Activated naive CD4-positive, alpha-beta T cell treated with anti-CD3 and anti-CD28 coated beads, Interleukin-2, amount 50 U/mL, for 24 hours (primary cell): ENCODE measurements at regions not wholly inside any gene's neighbourhood (a gene's known extent, or its start where the extent isn't known, plus 50 kb on each side); places are given as distances from the start of the nearest gene placed in this dataset.

Experiments used
- H3K27ac Mint-ChIP-seq: one replicate; pipeline ENCODE4 v1.8.0; 2021; ENCODE audit warnings: mild to moderate bottlenecking, mixed read lengths
- H3K27me3 Mint-ChIP-seq: one replicate; pipeline ENCODE4 v1.8.0; 2021; ENCODE audit warnings: mixed read lengths
- H3K36me3 Mint-ChIP-seq: one replicate; pipeline ENCODE4 v1.8.0; 2021; ENCODE audit warnings: mixed read lengths
- H3K4me1 Mint-ChIP-seq: one replicate; pipeline ENCODE4 v1.8.0; 2021; ENCODE audit warnings: mixed read lengths
- H3K4me3 Mint-ChIP-seq: one replicate; pipeline ENCODE4 v1.8.0; 2021; ENCODE audit warnings: mild to moderate bottlenecking, mixed read lengths
- H3K9me3 Mint-ChIP-seq: one replicate; pipeline ENCODE4 v1.8.0; 2021; ENCODE audit warnings: mixed read lengths

DNA sequence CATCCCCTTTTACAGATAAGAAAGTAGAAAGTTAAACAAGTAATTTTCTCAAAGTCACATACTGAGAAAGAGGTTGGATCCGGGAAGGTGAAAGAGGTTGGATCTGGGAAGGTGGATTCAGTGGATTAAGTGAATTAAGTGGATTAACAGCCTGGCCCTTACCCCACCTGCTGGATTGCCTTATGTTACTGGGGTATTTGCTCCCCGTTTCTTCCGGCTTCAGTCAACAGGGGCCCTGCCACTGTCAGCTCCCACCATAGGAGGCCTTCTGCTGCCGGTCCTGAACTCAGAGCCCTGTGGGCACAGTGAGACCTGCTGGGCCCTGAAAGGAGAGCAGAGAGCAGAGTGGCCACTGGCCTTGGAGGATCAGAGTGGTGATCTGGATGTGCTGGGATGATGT, 113.2 kb downstream of the VAPA start:
- H3K4me1 Mint-ChIP-seq: no peaks in the 10 kb centered on the region
- H3K27me3 Mint-ChIP-seq: peaks cover 5% of the 10 kb centered on the region
- no peaks in the 10 kb centered on the region for H3K36me3 Mint-ChIP-seq
- H3K4me3 Mint-ChIP-seq: no peak overlapping the region
- H3K27ac Mint-ChIP-seq: no peak overlapping the region
- H3K9me3 Mint-ChIP-seq: no peaks in the 10 kb centered on the region

DNA sequence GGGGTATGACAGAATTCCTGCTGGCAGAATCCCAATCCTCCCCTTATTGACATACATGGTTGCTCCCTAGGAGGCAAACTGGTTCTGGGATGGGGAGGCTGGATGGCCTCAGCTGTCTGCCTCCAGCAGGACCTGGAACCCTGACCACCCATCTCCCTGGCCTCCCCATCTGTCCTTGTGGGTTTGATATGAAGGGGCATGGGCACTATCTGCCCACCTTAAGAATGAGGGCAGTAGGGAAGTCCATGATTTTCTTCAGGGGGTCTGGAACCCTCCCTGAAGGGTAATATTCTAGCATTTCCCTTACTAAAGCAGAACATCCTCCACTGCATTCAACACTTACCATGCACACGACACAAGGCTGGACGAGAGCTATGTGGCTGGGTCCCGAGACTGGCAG, 113.6 kb downstream of the VAPA start:
- H3K4me3 Mint-ChIP-seq: no peak overlapping the region
- no peaks in the 10 kb centered on the region for H3K36me3 Mint-ChIP-seq
- H3K9me3 Mint-ChIP-seq: no peaks in the 10 kb centered on the region
- H3K27me3 Mint-ChIP-seq: peaks cover 5% of the 10 kb centered on the region
- H3K4me1 Mint-ChIP-seq: no peaks in the 10 kb centered on the region
- no peak overlapping the region for H3K27ac Mint-ChIP-seq

DNA sequence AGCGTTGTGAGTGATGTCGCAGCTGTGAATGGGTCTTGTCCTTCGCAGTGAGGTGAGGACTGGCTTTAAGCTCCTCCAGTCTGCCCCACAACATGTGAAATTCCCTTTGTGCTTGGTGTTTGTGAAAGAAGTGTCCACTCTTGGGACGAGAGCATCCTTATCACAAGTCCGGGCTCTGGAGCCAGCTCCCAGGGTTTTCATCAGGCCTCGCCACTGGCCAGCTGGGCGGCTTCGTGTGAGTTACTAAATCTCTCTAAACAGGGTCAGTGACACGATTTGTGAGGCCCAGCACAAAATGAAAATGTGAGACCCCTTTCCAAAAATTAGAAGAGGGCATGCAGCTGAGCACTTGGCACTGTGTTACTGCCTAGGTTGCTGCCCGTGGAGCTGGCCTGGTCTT, 115.9 kb downstream of the VAPA start:
- Mint-ChIP-seq H3K27ac (no peak overlapping the region), H3K4me1 (peaks cover 4% of the 10 kb centered on the region), H3K27me3 (peaks cover 13% of the 10 kb centered on the region), H3K9me3 (no peaks in the 10 kb centered on the region), H3K36me3 (no peaks in the 10 kb centered on the region), H3K4me3 (no peak overlapping the region)

DNA sequence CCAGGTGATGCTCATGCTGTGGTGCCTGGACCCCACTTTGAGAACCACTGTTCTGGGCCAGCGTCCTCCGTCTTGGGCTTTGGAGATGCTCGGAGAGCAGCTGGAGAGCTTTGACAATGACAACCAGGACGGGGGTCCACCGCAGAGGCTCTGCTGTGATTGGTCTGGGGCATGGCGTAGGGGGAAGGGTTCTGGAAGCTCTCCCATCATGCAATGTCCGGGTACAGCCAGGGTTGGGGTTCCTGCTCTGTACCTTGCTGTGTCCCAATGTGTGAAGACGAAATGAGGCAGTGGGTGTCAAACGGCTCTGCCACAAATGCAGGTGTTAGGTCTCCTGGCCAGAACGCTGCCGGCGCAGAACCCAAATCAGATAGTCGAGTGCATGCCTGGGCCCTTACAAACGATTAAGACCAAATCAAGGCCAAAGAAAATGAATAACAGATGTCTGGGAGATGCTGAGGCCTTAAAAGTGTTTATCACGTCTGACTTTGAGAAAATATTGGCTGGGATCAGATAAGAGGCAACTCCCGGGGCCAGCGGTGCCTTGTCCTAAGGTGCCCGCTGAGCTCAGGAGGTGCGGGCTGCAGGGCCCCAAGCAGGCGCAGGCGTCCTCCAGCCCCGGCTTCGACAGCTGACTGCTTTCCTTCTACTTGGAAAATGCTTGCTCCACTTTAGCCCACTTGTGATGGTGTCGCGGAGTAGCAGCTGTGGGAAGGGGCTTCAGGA, 117.2 kb downstream of the VAPA start:
- Mint-ChIP-seq H3K4me1 (peaks cover 4% of the 10 kb centered on the region), H3K27ac (no peak overlapping the region), H3K4me3 (no peak overlapping the region), H3K9me3 (no peaks in the 10 kb centered on the region), H3K36me3 (no peaks in the 10 kb centered on the region), H3K27me3 (peaks cover 18% of the 10 kb centered on the region)

GRCh38 chr18:10032331-10033015, 118.7 kb downstream of the VAPA start:
- peaks cover 18% of the 10 kb centered on the region for H3K27me3 Mint-ChIP-seq
- H3K9me3 Mint-ChIP-seq: no peaks in the 10 kb centered on the region
- peaks cover 4% of the 10 kb centered on the region for H3K4me1 Mint-ChIP-seq
- peak overlapping the region; percentile 36 for H3K4me3 Mint-ChIP-seq
- H3K36me3 Mint-ChIP-seq: no peaks in the 10 kb centered on the region
- no peak overlapping the region for H3K27ac Mint-ChIP-seq

DNA sequence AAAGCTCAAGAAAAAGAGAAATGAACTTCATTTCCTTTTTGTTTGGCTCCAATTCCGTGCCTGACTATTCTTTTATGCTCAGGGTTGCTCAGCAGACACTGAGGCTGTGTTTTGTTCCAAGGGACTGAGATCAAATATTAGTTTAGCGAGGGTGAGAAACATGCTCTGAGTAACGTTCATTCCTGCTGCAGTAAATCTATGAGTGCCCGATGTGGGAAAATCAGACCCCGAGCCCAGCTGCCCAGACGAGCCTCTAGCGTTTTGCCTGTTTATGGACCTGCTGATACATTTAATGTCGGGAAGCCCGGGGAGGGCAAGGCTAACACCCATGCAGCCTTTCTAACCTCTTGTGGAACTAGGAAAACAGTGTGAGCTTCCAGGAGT, 119.2 kb downstream of the VAPA start:
- Mint-ChIP-seq H3K27me3 (peaks cover 18% of the 10 kb centered on the region), H3K9me3 (no peaks in the 10 kb centered on the region), H3K4me1 (peaks cover 4% of the 10 kb centered on the region), H3K27ac (no peak overlapping the region), H3K36me3 (no peaks in the 10 kb centered on the region), H3K4me3 (peak overlapping the region; percentile 36)

DNA sequence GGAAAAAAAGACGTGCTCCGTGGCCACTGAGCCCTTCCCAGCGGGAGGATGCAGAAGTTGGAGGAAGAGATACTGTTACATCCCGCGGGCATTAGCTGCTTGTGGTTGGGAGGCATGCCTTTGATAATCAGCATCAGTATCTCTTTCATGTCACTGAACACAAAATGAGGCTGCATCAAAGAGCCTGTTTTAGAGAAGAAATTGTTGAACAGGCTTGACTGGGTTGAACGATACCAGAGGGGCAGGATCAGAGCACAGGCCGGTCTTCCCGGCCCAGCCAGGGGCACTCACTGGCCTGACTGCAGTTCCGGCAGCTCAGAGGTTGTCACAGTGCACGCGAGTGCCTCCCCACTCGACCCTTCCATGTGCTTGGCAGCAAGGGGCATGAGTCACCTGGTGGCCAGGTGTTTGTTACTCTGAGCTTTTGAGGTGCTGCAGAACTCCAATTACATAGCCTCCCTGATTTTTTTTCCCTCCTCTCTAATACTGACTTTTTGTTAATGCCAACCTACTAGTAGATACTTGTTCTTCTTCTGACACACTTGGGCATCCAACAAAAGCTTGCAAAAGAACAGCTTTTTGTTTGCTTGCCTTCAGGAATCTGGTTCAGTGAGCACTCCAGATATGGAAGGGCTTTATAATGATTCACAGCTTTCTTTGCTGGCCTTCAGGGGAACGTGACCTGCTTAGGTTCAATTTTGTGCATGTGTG, 121.6 kb downstream of the VAPA start:
- H3K27me3 Mint-ChIP-seq: peaks cover 16% of the 10 kb centered on the region
- no peak overlapping the region for H3K27ac Mint-ChIP-seq
- no peaks in the 10 kb centered on the region for H3K9me3 Mint-ChIP-seq
- no peak overlapping the region for H3K4me3 Mint-ChIP-seq
- peaks cover 4% of the 10 kb centered on the region for H3K4me1 Mint-ChIP-seq
- H3K36me3 Mint-ChIP-seq: no peaks in the 10 kb centered on the region

- peaks cover 4% of the 10 kb centered on the region for H3K4me1 Mint-ChIP-seq
- H3K9me3 Mint-ChIP-seq: peaks cover 4% of the 10 kb centered on the region
- H3K4me3 Mint-ChIP-seq: no peak overlapping the region
- no peak overlapping the region for H3K27ac Mint-ChIP-seq
- H3K36me3 Mint-ChIP-seq: no peaks in the 10 kb centered on the region
- peaks cover 13% of the 10 kb centered on the region for H3K27me3 Mint-ChIP-seq
Measured at GRCh38 chr18:10036479-10036878, 122.7 kb downstream of the VAPA start.

GRCh38 chr18:10037181-10037580, 123.4 kb downstream of the VAPA start:
- Mint-ChIP-seq H3K9me3 (peaks cover 4% of the 10 kb centered on the region), H3K36me3 (peaks cover 3% of the 10 kb centered on the region), H3K4me1 (peaks cover 4% of the 10 kb centered on the region), H3K27ac (no peak overlapping the region), H3K27me3 (peaks cover 13% of the 10 kb centered on the region), H3K4me3 (no peak overlapping the region)

DNA sequence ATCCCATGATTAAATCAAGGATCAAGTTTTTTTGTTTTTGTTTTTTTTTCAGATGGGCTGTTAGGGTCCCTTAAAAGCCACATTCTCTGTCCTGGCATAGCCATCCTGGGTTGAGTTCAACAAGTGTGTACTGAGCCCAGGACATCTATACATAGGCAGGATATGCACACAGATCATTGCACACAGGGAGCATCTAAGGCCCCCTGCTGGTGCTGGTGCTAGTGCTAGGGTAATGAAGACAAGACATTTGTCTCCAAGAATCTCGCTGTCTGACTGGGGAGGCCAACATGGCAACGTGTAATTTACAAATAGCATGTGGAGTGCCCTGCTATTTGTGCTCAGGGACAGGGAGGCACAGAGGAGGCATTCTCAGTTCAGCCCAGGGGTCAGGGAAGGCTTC, 124.5 kb downstream of the VAPA start:
- H3K9me3 Mint-ChIP-seq: peaks cover 4% of the 10 kb centered on the region
- no peaks in the 10 kb centered on the region for H3K4me1 Mint-ChIP-seq
- no peak overlapping the region for H3K4me3 Mint-ChIP-seq
- no peak overlapping the region for H3K27ac Mint-ChIP-seq
- H3K27me3 Mint-ChIP-seq: peaks cover 9% of the 10 kb centered on the region
- H3K36me3 Mint-ChIP-seq: peaks cover 3% of the 10 kb centered on the region

DNA sequence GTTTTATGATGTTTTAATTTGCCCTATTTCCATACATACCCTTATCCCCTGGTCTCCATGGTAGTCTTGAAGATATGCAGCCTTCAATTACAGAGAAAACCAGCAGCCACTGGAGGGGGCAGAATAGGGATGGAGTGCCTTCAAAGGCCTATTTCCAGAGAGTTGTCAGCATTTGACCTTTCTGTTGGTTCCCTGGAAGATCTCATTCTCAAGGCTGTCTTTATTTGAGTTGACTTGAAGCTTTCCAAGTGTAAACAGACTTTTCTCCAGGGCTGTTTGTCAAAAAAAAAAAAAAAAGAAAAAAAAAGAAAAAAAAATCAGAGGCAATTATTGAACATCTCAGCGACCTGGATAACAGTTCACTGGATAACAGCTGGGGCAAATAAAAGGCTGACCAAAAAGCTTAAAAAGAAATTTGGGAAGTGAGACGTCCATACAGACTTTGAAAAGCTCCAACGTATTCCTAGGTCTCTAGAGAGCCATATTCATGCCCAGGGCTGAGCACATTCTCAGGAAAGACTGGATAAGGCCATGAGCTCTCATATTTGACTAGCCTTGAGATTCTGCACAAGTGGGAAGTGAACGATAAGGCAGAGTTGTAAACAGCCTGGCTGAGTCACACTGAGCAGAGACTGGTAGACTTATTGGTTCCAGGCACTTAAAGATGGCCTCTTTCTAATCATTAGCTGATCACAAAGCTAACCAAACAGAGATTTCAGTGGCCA, 126.6 kb downstream of the VAPA start:
- Mint-ChIP-seq H3K9me3 (peaks cover 9% of the 10 kb centered on the region), H3K4me3 (no peak overlapping the region), H3K36me3 (peaks cover 3% of the 10 kb centered on the region), H3K27me3 (peaks cover 2% of the 10 kb centered on the region), H3K27ac (no peak overlapping the region), H3K4me1 (no peaks in the 10 kb centered on the region)

DNA sequence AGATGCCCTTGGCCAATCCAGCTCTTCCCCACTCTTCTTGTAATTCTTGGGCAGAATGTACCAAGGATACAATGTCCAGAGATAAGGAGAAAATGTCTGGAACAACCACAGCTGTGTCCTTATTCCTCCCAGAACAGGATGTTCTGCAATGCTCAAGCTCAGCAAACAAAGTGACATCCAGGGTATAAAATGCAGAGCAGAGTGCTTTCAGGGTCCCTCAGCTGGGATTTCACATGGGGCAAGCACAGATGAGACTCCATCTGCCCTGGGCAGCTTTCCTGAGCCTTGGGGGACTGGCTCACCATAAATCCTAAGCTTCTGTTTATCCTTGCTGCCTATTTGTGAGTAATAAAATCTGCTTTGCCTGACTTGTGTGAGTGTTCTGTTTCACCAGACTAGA, 127.4 kb downstream of the VAPA start:
- Mint-ChIP-seq H3K27me3 (no peaks in the 10 kb centered on the region), H3K36me3 (peaks cover 3% of the 10 kb centered on the region), H3K4me3 (no peak overlapping the region), H3K9me3 (peaks cover 9% of the 10 kb centered on the region), H3K4me1 (no peaks in the 10 kb centered on the region), H3K27ac (no peak overlapping the region)

DNA sequence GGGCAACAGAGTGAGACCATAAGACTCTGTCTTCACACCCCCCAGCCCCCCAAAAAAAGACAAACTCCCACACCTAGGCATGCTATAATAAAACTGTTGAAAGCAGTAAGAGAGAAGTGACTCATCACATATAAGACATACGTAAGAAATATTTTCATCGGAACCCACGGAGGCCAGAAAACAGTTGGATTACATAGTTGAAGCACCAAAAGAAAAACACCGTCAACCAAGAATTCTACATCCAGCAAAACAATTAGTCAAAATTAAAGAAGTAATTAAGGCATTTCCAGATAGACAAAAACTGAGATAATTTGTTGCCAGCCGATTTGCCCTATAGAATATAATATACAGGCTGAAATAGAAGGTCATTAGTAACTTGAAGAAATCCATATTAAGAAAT, 128.7 kb downstream of the VAPA start:
- no peaks in the 10 kb centered on the region for H3K4me1 Mint-ChIP-seq
- peaks cover 3% of the 10 kb centered on the region for H3K36me3 Mint-ChIP-seq
- no peak overlapping the region for H3K4me3 Mint-ChIP-seq
- no peak overlapping the region for H3K27ac Mint-ChIP-seq
- peaks cover 9% of the 10 kb centered on the region for H3K9me3 Mint-ChIP-seq
- H3K27me3 Mint-ChIP-seq: no peaks in the 10 kb centered on the region

GRCh38 chr18:10044054-10044453, 130.2 kb downstream of the VAPA start:
- H3K27me3 Mint-ChIP-seq: no peaks in the 10 kb centered on the region
- H3K36me3 Mint-ChIP-seq: peaks cover 3% of the 10 kb centered on the region
- H3K9me3 Mint-ChIP-seq: peaks cover 9% of the 10 kb centered on the region
- no peaks in the 10 kb centered on the region for H3K4me1 Mint-ChIP-seq
- H3K27ac Mint-ChIP-seq: no peak overlapping the region
- no peak overlapping the region for H3K4me3 Mint-ChIP-seq

- H3K4me3 Mint-ChIP-seq: no peak overlapping the region
Measured at GRCh38 chr18:10045296-10045891, 131.6 kb downstream of the VAPA start.

More at GRCh38 chr18:10045296-10045891, 131.6 kb downstream of the VAPA start:
- H3K27me3 Mint-ChIP-seq: peaks cover 1% of the 10 kb centered on the region
- H3K9me3 Mint-ChIP-seq: peaks cover 9% of the 10 kb centered on the region
- no peak overlapping the region for H3K27ac Mint-ChIP-seq
- no peaks in the 10 kb centered on the region for H3K4me1 Mint-ChIP-seq
- H3K36me3 Mint-ChIP-seq: peaks cover 3% of the 10 kb centered on the region
